ENCODE measurements at regions not wholly inside any gene's neighbourhood (a gene's known extent, or its start where the extent isn't known, plus 50 kb on each side); places are given as distances from the start of the nearest gene placed in this dataset.

DNA sequence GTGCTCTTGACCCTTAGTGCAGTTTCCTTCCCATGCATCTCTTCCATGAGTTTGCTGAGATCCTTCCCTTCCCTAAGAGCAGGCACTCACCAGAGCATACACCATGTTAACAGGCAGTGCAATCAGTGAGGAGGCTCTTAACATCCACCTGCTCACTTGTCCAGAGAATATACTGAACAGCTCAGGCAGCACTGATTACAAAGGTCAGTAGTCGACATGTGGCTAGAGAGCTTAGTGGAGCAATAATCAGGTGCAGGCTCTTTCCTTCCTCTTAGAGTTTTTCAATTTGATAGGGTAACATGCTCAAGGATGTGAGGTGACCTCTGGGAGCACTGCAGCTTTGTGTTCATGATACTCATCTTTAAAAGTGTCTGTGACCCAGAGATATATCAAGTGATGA is 144.1 kb upstream of the SETBP1 start:
- Histone ChIP-seq H3K27ac (ENCODE audit: low read depth, low read length) (no peak overlapping the region), H3K79me2 (ENCODE audit: control insufficient read depth, insufficient read depth, low read length, unreplicated experiment) (no peaks in the 10 kb centered on the region), H2AFZ (ENCODE audit: low read length, unreplicated experiment) (no peak overlapping the region), H3K4me1 (ENCODE audit: control insufficient read depth, insufficient read depth, low read length, unreplicated experiment) (peaks cover 18% of the 10 kb centered on the region), H3K27me3 (ENCODE audit: insufficient read depth, low read length) (no peaks in the 10 kb centered on the region), H3K36me3 (ENCODE audit: insufficient read depth, low read length) (no peaks in the 10 kb centered on the region), H3K4me3 (ENCODE audit: low read depth, low read length) (no peak overlapping the region)

DNA sequence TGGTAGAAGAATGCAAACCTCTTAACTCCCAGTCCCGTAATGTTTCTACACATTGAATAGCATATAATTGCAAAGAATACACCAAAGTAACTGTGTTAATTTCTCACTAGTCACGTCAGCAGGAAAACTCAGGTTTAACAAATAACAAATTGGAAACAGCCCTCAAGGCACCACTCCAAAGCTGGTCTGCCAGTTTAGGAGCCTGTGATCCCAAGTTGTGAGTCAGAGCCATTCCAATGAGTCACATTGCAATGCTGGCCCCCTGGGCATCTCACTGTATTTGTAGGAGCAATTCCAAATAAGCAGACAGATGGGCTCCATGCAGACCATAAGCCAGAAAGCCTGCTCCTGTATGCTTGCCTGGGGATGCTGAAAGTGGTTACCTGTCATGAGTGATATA is 143.2 kb upstream of the SETBP1 start:
- Histone ChIP-seq H3K4me3 (ENCODE audit: low read depth, low read length) (no peak overlapping the region), H3K27ac (ENCODE audit: low read depth, low read length) (no peak overlapping the region), H3K79me2 (ENCODE audit: control insufficient read depth, insufficient read depth, low read length, unreplicated experiment) (no peaks in the 10 kb centered on the region), H3K4me1 (ENCODE audit: control insufficient read depth, insufficient read depth, low read length, unreplicated experiment) (peaks cover 18% of the 10 kb centered on the region), H2AFZ (ENCODE audit: low read length, unreplicated experiment) (no peak overlapping the region), H3K27me3 (ENCODE audit: insufficient read depth, low read length) (no peaks in the 10 kb centered on the region), H3K36me3 (ENCODE audit: insufficient read depth, low read length) (no peaks in the 10 kb centered on the region)

DNA sequence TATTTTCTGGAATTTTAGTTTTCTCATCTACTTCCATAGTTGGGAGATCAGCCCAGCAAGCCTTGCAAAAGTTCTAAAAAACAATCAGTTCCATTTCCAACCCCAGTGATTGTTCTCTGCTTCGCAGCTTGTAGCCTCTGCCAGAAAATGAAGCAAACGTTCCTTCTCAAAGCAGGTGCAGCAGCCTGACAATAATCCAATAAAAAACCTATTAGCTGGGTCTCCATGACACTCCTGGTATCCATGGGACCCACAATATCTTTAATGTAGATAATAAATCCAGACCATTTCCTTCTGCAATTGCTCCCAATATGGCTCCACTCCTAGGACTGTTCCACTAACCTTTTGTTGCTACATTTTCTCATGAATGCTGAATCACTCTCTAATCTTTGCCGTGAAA is 140.8 kb upstream of the SETBP1 start:
- Histone ChIP-seq H3K27ac (ENCODE audit: low read depth, low read length) (no peak overlapping the region), H3K36me3 (ENCODE audit: insufficient read depth, low read length) (no peaks in the 10 kb centered on the region), H3K27me3 (ENCODE audit: insufficient read depth, low read length) (no peaks in the 10 kb centered on the region), H3K4me3 (ENCODE audit: low read depth, low read length) (no peak overlapping the region), H3K79me2 (ENCODE audit: control insufficient read depth, insufficient read depth, low read length, unreplicated experiment) (no peaks in the 10 kb centered on the region), H3K4me1 (ENCODE audit: control insufficient read depth, insufficient read depth, low read length, unreplicated experiment) (peaks cover 18% of the 10 kb centered on the region), H2AFZ (ENCODE audit: low read length, unreplicated experiment) (no peak overlapping the region)

DNA sequence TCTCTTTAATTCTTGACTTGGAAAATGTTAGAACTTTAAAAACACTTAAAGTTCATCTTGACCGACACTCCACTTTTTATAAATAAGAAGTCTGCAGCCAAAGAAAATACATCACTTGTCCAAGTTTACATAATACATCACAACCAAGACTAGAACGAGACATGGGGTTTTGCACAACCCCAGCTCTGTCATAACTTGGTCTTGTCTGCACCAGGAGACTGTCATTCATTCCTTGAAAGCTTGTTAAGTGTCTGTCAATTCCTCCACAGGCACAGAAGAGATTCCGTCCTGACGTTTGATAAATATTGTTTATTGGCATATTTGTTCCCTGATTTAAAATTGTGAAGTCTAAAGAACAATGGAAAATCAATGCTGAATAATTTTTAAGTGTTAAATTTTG is 139.5 kb upstream of the SETBP1 start:
- no peaks in the 10 kb centered on the region for H3K27me3 ChIP-seq (ENCODE audit: insufficient read depth, low read length)

DNA sequence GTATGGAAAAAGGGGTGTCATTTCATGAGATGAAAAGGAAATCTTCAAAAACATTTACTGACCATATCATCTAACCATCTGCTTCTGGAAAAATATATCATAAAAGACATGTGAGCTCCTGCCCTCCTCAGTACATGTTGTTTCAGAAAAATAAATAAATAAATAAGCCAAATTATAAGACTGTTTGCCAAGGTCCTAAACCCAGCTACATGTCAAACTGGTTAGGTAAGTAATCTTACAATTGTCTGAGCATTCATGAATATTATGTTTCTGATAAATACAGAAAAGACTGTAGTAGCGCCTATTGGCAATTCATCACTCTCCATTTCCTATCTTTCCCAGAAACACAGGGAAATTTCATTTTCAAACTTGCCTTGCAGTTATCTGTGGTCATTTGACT is 138.9 kb upstream of the SETBP1 start:
- no peaks in the 10 kb centered on the region for H3K27me3 ChIP-seq (ENCODE audit: insufficient read depth, low read length)
- H3K79me2 ChIP-seq (ENCODE audit: control insufficient read depth, insufficient read depth, low read length, unreplicated experiment), result no peaks in the 10 kb centered on the region
- no peak overlapping the region for H2AFZ ChIP-seq (ENCODE audit: low read length, unreplicated experiment)
- H3K4me1 ChIP-seq (ENCODE audit: control insufficient read depth, insufficient read depth, low read length, unreplicated experiment), result peaks cover 8% of the 10 kb centered on the region
- H3K4me3 ChIP-seq (ENCODE audit: low read depth, low read length), result no peak overlapping the region
- no peaks in the 10 kb centered on the region for H3K36me3 ChIP-seq (ENCODE audit: insufficient read depth, low read length)
- no peak overlapping the region for H3K27ac ChIP-seq (ENCODE audit: low read depth, low read length)

More for the DNA sequence above, 139.5 kb upstream of the SETBP1 start:
- H3K4me3 ChIP-seq (ENCODE audit: low read depth, low read length), result no peak overlapping the region
- peaks cover 14% of the 10 kb centered on the region for H3K4me1 ChIP-seq (ENCODE audit: control insufficient read depth, insufficient read depth, low read length, unreplicated experiment)
- H3K27ac ChIP-seq (ENCODE audit: low read depth, low read length), result no peak overlapping the region
- H3K36me3 ChIP-seq (ENCODE audit: insufficient read depth, low read length), result no peaks in the 10 kb centered on the region
- no peaks in the 10 kb centered on the region for H3K79me2 ChIP-seq (ENCODE audit: control insufficient read depth, insufficient read depth, low read length, unreplicated experiment)
- H2AFZ ChIP-seq (ENCODE audit: low read length, unreplicated experiment), result no peak overlapping the region

DNA sequence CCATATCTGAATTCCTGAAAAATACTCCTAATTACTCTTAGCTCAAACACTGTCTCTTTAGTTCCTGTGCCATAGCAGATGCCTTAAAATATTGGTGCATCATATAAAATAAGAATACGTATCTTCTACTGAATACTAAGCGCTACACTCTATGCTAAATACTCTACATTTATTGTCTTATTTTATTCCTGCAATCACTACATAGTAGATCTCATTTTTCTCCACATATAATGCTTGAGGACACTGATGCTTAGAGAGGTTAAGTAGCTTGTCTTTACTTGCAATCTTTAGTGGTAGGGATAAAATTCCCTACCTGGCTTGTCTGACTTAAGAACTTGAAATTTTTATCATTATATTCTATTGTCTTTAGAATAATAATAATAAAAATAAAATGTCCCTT is 137.3 kb upstream of the SETBP1 start:
- no peak overlapping the region for H3K27ac ChIP-seq (ENCODE audit: low read depth, low read length)
- H2AFZ ChIP-seq (ENCODE audit: low read length, unreplicated experiment), result no peak overlapping the region
- H3K4me1 ChIP-seq (ENCODE audit: control insufficient read depth, insufficient read depth, low read length, unreplicated experiment), result no peaks in the 10 kb centered on the region
- H3K4me3 ChIP-seq (ENCODE audit: low read depth, low read length), result no peak overlapping the region
- no peaks in the 10 kb centered on the region for H3K27me3 ChIP-seq (ENCODE audit: insufficient read depth, low read length)
- H3K79me2 ChIP-seq (ENCODE audit: control insufficient read depth, insufficient read depth, low read length, unreplicated experiment), result no peaks in the 10 kb centered on the region
- no peaks in the 10 kb centered on the region for H3K36me3 ChIP-seq (ENCODE audit: insufficient read depth, low read length)

DNA sequence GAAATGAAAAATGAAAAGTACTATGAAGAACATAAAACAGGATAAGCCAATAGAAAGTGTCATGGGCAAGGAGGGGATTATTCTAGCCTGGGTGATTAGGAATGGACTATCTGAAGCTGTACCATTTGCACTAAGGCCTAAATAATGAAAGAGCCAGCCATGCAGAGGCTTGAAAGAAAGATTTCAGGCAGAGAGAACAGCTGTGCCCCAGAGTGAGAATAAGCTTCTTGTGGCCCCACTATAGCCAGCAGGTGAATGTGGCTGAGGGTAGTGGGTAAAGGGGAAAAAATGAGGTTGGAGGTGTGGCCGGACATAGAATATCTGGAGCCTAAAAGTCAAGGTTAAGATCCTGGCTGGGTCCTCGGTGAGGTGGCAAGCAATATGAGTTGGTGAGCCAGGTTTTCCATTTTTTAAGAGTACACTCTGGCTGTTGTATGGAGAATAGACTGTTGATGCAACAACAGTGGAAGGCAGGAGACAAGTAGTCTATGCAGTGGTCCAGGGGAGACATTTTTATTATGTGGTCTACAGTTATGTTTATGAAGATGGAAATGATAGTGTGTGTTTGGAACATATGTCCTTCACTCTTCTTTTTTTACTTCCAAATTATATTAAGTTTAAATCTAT is 135.2 kb upstream of the SETBP1 start:
- no peaks in the 10 kb centered on the region for H3K79me2 ChIP-seq (ENCODE audit: control insufficient read depth, insufficient read depth, low read length, unreplicated experiment)
- no peaks in the 10 kb centered on the region for H3K4me1 ChIP-seq (ENCODE audit: control insufficient read depth, insufficient read depth, low read length, unreplicated experiment)
- H3K27me3 ChIP-seq (ENCODE audit: insufficient read depth, low read length), result no peaks in the 10 kb centered on the region
- H3K4me3 ChIP-seq (ENCODE audit: low read depth, low read length), result no peak overlapping the region
- no peak overlapping the region for H2AFZ ChIP-seq (ENCODE audit: low read length, unreplicated experiment)
- no peaks in the 10 kb centered on the region for H3K36me3 ChIP-seq (ENCODE audit: insufficient read depth, low read length)
- no peak overlapping the region for H3K27ac ChIP-seq (ENCODE audit: low read depth, low read length)

DNA sequence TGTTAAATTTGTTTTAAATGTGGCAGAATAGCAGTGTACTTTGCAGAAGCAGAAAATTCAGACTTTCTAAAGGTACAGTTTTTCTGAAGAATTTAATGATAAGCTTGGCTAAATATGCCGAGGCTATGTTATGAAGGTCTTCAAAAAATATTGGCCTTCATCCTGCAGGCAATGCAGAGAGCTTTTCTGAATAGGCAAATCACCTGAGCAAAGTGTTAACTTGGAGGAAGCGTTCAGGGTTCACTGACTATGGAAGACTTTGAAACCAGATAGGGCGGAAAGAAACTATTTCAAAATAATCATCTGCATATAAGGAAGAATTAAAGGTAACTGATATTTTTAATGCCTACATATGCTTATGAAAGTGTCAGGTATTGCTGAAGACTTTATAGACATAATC is 133.7 kb upstream of the SETBP1 start:
- H3K79me2 ChIP-seq (ENCODE audit: control insufficient read depth, insufficient read depth, low read length, unreplicated experiment), result no peaks in the 10 kb centered on the region
- no peak overlapping the region for H2AFZ ChIP-seq (ENCODE audit: low read length, unreplicated experiment)
- no peaks in the 10 kb centered on the region for H3K27me3 ChIP-seq (ENCODE audit: insufficient read depth, low read length)
- H3K36me3 ChIP-seq (ENCODE audit: insufficient read depth, low read length), result no peaks in the 10 kb centered on the region
- no peak overlapping the region for H3K27ac ChIP-seq (ENCODE audit: low read depth, low read length)
- H3K4me1 ChIP-seq (ENCODE audit: control insufficient read depth, insufficient read depth, low read length, unreplicated experiment), result no peaks in the 10 kb centered on the region
- no peak overlapping the region for H3K4me3 ChIP-seq (ENCODE audit: low read depth, low read length)

DNA sequence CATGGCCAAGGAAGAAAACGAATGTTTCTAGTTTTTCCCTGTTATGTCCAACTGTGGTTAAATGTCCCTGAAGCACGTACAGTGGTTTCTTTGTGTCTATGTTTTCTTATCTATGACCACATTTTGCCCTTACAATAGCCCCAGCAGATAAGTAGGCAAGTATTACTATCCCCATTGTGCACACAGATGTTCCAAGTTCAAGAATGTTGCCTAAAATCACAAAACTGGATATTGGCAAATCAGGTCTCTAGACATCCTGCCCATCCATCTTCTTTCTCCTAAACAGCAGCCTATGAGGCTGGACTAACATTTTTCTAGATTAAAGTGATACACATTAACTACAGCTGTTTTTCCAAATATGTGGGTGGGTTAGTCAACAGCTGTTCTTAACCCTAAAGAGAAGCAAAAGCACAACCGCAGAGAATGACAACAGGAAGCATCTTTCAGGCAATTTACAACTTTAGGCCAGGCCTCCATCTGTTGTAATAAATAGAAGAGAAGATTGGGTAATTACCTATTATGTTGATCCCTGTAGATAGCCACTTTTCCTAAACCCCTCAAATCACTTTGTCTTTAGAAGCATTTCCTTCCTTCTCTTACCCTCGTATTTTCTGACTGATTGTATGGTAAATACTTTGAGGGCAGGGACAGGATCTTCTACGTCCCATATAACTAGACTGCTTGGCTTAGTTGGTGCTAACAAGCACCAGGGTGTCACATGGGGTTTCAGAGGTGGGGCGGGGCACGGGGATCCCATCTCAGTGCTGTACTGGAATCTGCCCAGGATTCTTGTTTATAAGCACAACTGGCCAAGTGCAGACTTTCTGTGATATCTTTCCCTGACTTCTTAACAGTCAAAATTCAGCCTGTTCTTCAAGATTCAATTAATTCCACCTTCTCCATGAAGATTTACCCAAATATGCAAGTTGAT is 132.1 kb upstream of the SETBP1 start:
- Histone ChIP-seq H3K27ac (ENCODE audit: low read depth, low read length) (no peak overlapping the region), H3K27me3 (ENCODE audit: insufficient read depth, low read length) (no peaks in the 10 kb centered on the region), H3K4me3 (ENCODE audit: low read depth, low read length) (no peak overlapping the region), H2AFZ (ENCODE audit: low read length, unreplicated experiment) (no peak overlapping the region), H3K4me1 (ENCODE audit: control insufficient read depth, insufficient read depth, low read length, unreplicated experiment) (no peaks in the 10 kb centered on the region), H3K79me2 (ENCODE audit: control insufficient read depth, insufficient read depth, low read length, unreplicated experiment) (no peaks in the 10 kb centered on the region), H3K36me3 (ENCODE audit: insufficient read depth, low read length) (no peaks in the 10 kb centered on the region)

DNA sequence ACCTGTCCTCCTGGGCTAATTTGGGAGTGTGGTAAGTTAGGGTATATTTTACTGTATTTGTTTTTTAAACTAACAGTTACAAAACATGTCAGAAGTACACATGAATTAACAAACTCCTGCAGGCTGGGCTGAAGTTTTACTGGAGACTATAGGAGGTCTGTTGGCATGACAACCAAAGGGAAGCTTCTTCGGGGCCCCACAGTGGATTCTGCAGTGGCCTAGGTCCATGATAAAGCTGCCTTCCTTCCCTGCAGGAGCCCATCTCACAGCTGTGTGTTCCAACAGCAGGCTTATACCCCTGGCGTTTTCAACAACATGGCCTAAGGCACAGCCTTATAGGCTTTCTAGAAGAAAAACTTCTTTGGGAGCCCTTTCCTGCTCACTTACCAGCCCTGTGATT is 128.0 kb upstream of the SETBP1 start:
- H2AFZ ChIP-seq (ENCODE audit: low read length, unreplicated experiment), result no peak overlapping the region
- no peak overlapping the region for H3K27ac ChIP-seq (ENCODE audit: low read depth, low read length)

DNA sequence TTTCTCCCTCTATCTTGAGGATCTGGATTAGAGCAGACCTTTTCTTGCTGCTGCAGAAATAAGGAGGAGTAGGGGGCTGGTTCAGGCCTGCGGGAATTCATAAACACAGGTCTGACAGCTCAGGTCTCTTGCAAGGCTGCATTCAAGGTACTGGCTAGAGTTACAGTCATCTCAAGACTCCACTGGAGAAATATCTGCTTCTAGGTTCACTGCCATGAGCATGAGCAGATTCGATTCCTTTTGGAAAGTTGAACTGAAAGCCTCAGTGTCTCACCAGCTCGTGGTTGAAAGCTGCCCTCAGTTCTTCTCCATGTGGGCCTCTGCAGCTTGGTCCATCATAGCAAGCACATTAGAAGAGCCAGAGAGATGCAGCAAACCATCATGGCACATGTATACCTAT is 124.4 kb upstream of the SETBP1 start:
- H3K36me3 ChIP-seq (ENCODE audit: insufficient read depth, low read length), result no peaks in the 10 kb centered on the region
- H3K27me3 ChIP-seq (ENCODE audit: insufficient read depth, low read length), result no peaks in the 10 kb centered on the region
- H3K79me2 ChIP-seq (ENCODE audit: control insufficient read depth, insufficient read depth, low read length, unreplicated experiment), result no peaks in the 10 kb centered on the region
- no peak overlapping the region for H3K4me3 ChIP-seq (ENCODE audit: low read depth, low read length)
- H2AFZ ChIP-seq (ENCODE audit: low read length, unreplicated experiment), result no peak overlapping the region
- no peak overlapping the region for H3K27ac ChIP-seq (ENCODE audit: low read depth, low read length)
- no peaks in the 10 kb centered on the region for H3K4me1 ChIP-seq (ENCODE audit: control insufficient read depth, insufficient read depth, low read length, unreplicated experiment)

More for the DNA sequence above, 128.0 kb upstream of the SETBP1 start:
- no peaks in the 10 kb centered on the region for H3K27me3 ChIP-seq (ENCODE audit: insufficient read depth, low read length)
- no peaks in the 10 kb centered on the region for H3K79me2 ChIP-seq (ENCODE audit: control insufficient read depth, insufficient read depth, low read length, unreplicated experiment)
- H3K4me3 ChIP-seq (ENCODE audit: low read depth, low read length), result no peak overlapping the region
- no peaks in the 10 kb centered on the region for H3K36me3 ChIP-seq (ENCODE audit: insufficient read depth, low read length)
- no peaks in the 10 kb centered on the region for H3K4me1 ChIP-seq (ENCODE audit: control insufficient read depth, insufficient read depth, low read length, unreplicated experiment)

Measured in ACC112 (cell line).